HEK293 (cell line): ENCODE measurements at regions not wholly inside any gene's neighbourhood (a gene's known extent, or its start where the extent isn't known, plus 50 kb on each side); places are given as distances from the start of the nearest gene placed in this dataset.

ENCODE experiments used
- CTCF ChIA-PET: fragments of 350-600 bp; formaldehyde crosslinking; extraction: SDS; loops from one replicate; lab custom pipeline; 2021; ENCODE audit warnings: antibody characterized with exemption; lab: Yijun Ruan, JAX
- POLR2A ChIA-PET: fragments of 300-600 bp; formaldehyde crosslinking; extraction: SDS; loops from one replicate; lab custom pipeline; 2020; ENCODE audit warnings: antibody characterized with exemption, inconsistent platforms; lab: Yijun Ruan, JAX
- H3K27ac ChIP-seq: fragments of 200-500 bp; sonication (Bioruptor generic); 2 replicates; pipeline ENCODE4 v1.5.1; 2014; ENCODE audit warnings: low read depth, low read length, control low read depth, inconsistent platforms; ENCODE audit errors: extremely low read depth
- H3K36me3 ChIP-seq, 2 experiments: fragments of 200-500 bp in 1 of 2; sonication (Bioruptor generic) in 1 of 2; 1 replicate in 1 of 2; 2 replicates in 1 of 2; pipeline ENCODE4 v1.5.1; 2014 to 2017; ENCODE audit warnings: inconsistent platforms in 2 of 2, low read length in 2 of 2; ENCODE audit not compliant: control insufficient read depth in 2 of 2, insufficient read depth in 1 of 2
- H3K4me1 ChIP-seq: fragments of 200-500 bp; sonication (Bioruptor generic); 2 replicates; pipeline ENCODE4 v1.5.1; 2014; ENCODE audit warnings: mild to moderate bottlenecking, low read length, inconsistent platforms; ENCODE audit not compliant: control insufficient read depth, insufficient read depth
- H3K4me3 ChIP-seq: 2 replicates; pipeline ENCODE4 v1.5.1; 2011; ENCODE audit warnings: low read depth, mild to moderate bottlenecking, control low read depth, low read length, moderate library complexity
- H3K9me3 ChIP-seq: fragments of 200-500 bp; sonication (Bioruptor generic); 2 replicates; pipeline ENCODE4 v1.5.1; 2014; ENCODE audit warnings: low read depth, low read length, inconsistent platforms; ENCODE audit not compliant: control insufficient read depth, insufficient read depth
- GFI1B ChIP-seq: fragments of 450-650 bp; formaldehyde crosslinking; IDR thresholded peaks from 2 replicates; pipeline ENCODE4 v1.5.1; 2016; ENCODE audit warnings: missing biosample characterization, missing genetic modification characterization
- GLI2 ChIP-seq: fragments of 450-650 bp; formaldehyde crosslinking; IDR thresholded peaks from 2 replicates; pipeline ENCODE4; 2017; ENCODE audit warnings: missing biosample characterization, missing genetic modification characterization, low read depth, borderline replicate concordance
- GLIS1 ChIP-seq: fragments of 450-650 bp; formaldehyde crosslinking; IDR thresholded peaks from 2 replicates; pipeline ENCODE4 v1.5.1; 2016; ENCODE audit warnings: missing biosample characterization, missing genetic modification characterization
- MEIS1 ChIP-seq: sonication (generic); formaldehyde crosslinking; IDR thresholded peaks from 2 replicates; pipeline ENCODE4 v1.8.1; 2022; ENCODE audit warnings: missing genetic modification reagents, mild to moderate bottlenecking, borderline replicate concordance
- PRDM6 ChIP-seq: fragments of 450-650 bp; formaldehyde crosslinking; IDR thresholded peaks from 2 replicates; pipeline ENCODE4 v1.5.1; 2017; ENCODE audit warnings: missing biosample characterization, missing genetic modification characterization
- RBAK ChIP-seq: fragments of 450-650 bp; formaldehyde crosslinking; IDR thresholded peaks from 2 replicates; pipeline ENCODE4 v1.5.1; 2016; ENCODE audit warnings: missing biosample characterization, missing genetic modification characterization
- REST ChIP-seq: fragments of 450-650 bp; formaldehyde crosslinking; IDR thresholded peaks from 2 replicates; pipeline ENCODE4 v1.5.1; 2016; ENCODE audit warnings: missing biosample characterization, missing genetic modification characterization
- ZBTB10 ChIP-seq: fragments of 450-650 bp; formaldehyde crosslinking; IDR thresholded peaks from 2 replicates; pipeline ENCODE4 v1.5.1; 2016; ENCODE audit warnings: missing biosample characterization, missing genetic modification characterization
- ZFHX2 ChIP-seq: fragments of 450-650 bp; formaldehyde crosslinking; conservative IDR thresholded peaks from 2 replicates; pipeline ENCODE4 v1.5.1; 2016; ENCODE audit warnings: missing biosample characterization, missing genetic modification characterization
- ZFP37 ChIP-seq: fragments of 450-650 bp; formaldehyde crosslinking; IDR thresholded peaks from 2 replicates; pipeline ENCODE4 v1.5.1; 2016; ENCODE audit warnings: missing biosample characterization, missing genetic modification characterization
- ZNF292 ChIP-seq: fragments of 450-650 bp; formaldehyde crosslinking; IDR thresholded peaks from 2 replicates; pipeline ENCODE4 v1.5.1; 2016; ENCODE audit warnings: low read depth, missing biosample characterization, missing genetic modification characterization, borderline replicate concordance
- ZNF341 ChIP-seq: fragments of 450-650 bp; formaldehyde crosslinking; IDR thresholded peaks from 2 replicates; pipeline ENCODE4; 2016; ENCODE audit warnings: low read depth, missing biosample characterization, missing genetic modification characterization
- ZNF350 ChIP-seq: fragments of 450-650 bp; formaldehyde crosslinking; IDR thresholded peaks from 2 replicates; pipeline ENCODE4 v1.5.0; 2017; ENCODE audit warnings: missing biosample characterization, mild to moderate bottlenecking, missing genetic modification characterization
- ZNF404 ChIP-seq: fragments of 450-650 bp; formaldehyde crosslinking; IDR thresholded peaks from 2 replicates; pipeline ENCODE4 v1.5.1; 2017; ENCODE audit warnings: missing biosample characterization, missing genetic modification characterization
- ZNF626 ChIP-seq: fragments of 450-650 bp; sonication (Bioruptor Pico); formaldehyde crosslinking; IDR thresholded peaks from 2 replicates; pipeline ENCODE4 v1.5.1; 2018; ENCODE audit warnings: missing biosample characterization, missing genetic modification characterization, inconsistent platforms
- ZNF654 ChIP-seq: fragments of 450-650 bp; formaldehyde crosslinking; IDR thresholded peaks from 2 replicates; pipeline ENCODE4 v1.5.1; 2016; ENCODE audit warnings: low read depth, missing biosample characterization, missing genetic modification characterization
- ZNF747 ChIP-seq: fragments of 450-650 bp; formaldehyde crosslinking; IDR thresholded peaks from 2 replicates; pipeline ENCODE4 v1.5.1; 2016; ENCODE audit warnings: missing biosample characterization, missing genetic modification characterization
- TF ChIP-seq, protein P1 (sequence below): fragments of 450-650 bp; formaldehyde crosslinking; IDR thresholded peaks from 2 replicates; pipeline ENCODE4 v1.5.1; 2016; ENCODE audit warnings: missing biosample characterization, missing genetic modification characterization

GRCh38 chr15:62472616-62473299 lies 307.7 kb upstream of the C2CD4B start (continued):
- TF ChIP-seq ZNF654 (tag by site-specific recombination) (no peak), ZNF747 (tag by site-specific recombination) (no peak)
- TF ChIP-seq, all 188 proteins: peak for 0

- no peaks in the 10 kb centered on the region for H3K36me3 ChIP-seq
- CTCF ChIA-PET: no interaction called here
- TF ChIP-seq GLI2 (tag by site-specific recombination) (no peak), ZFHX2 (tag by site-specific recombination) (no peak), ZFP37 (tag by site-specific recombination) (no peak), REST (tag by site-specific recombination) (no peak), ZNF341 (tag by site-specific recombination) (no peak), ZNF626 (no peak), PRDM6 (tag by site-specific recombination) (no peak), ZBTB10 (tag by site-specific recombination) (no peak), MEIS1 (CRISPR knock-in tag) (no peak), ZNF350 (tag by site-specific recombination) (no peak), ZNF404 (no peak), GFI1B (no peak), ZNF292 (tag by site-specific recombination) (no peak), RBAK (tag by site-specific recombination) (no peak), GLIS1 (tag by site-specific recombination) (no peak)
- TF ChIP-seq, protein P1, sequence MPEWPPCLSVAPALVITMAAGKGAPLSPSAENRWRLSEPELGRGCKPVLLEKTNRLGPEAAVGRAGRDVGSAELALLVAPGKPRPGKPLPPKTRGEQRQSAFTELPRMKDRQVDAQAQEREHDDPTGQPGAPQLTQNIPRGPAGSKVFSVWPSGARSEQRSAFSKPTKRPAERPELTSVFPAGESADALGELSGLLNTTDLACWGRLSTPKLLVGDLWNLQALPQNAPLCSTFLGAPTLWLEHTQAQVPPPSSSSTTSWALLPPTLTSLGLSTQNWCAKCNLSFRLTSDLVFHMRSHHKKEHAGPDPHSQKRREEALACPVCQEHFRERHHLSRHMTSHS (tag by site-specific recombination): no peak
- no peak overlapping the region for H3K27ac ChIP-seq
- no peaks in the 10 kb centered on the region for H3K9me3 ChIP-seq
- H3K4me1 ChIP-seq: no peaks in the 10 kb centered on the region
- POLR2A ChIA-PET: no interaction called here
- no peak overlapping the region for H3K4me3 ChIP-seq
These were observed 309.1 kb upstream of the C2CD4B start for GRCh38 chr15:62474021-62474770.
